Stimulated activated naive CD8-positive, alpha-beta T cell treated with anti-CD3 and anti-CD28 coated beads, Interleukin-15, amount 100 ng/mL, for 72 hours (primary cell): ENCODE measurements at regions not wholly inside any gene's neighbourhood (a gene's known extent, or its start where the extent isn't known, plus 50 kb on each side); places are given as distances from the start of the nearest gene placed in this dataset.
"Not testable (repeated sequence)": the region's sequence is repeated elsewhere in the genome, so short reads cannot be mapped to it uniquely, and the experiment has no call there.

Source experiments
- ATAC-seq: fragments of 150-1000 bp; cut with Tn5 transposase; 2 replicates; pipeline ENCODE4 v1.10.0; 2021; ENCODE audit warnings: mild to moderate bottlenecking, moderate library complexity
- DNase-seq, 2 donors: peaks; one replicate each; pipeline ENCODE4 v3.0.0; 2021 to 2022
- H3K27ac Mint-ChIP-seq, 2 donors: one replicate each; pipeline ENCODE4 v1.8.0; 2022; ENCODE audit warnings: mild to moderate bottlenecking in 2 of 2, mixed read lengths in 2 of 2, moderate library complexity in 2 of 2
- H3K27me3 Mint-ChIP-seq: one replicate; pipeline ENCODE4 v1.8.0; 2022; ENCODE audit warnings: mixed read lengths
- H3K4me1 Mint-ChIP-seq: one replicate; pipeline ENCODE4 v1.8.0; 2022; ENCODE audit warnings: mild to moderate bottlenecking, mixed read lengths
- H3K4me3 Mint-ChIP-seq, 2 donors: one replicate each; pipeline ENCODE4 v1.8.0; 2022; ENCODE audit warnings: mild to moderate bottlenecking in 2 of 2, mixed read lengths in 2 of 2, moderate library complexity in 1 of 2
- H3K9me3 Mint-ChIP-seq, 2 donors: one replicate each; pipeline ENCODE4 v1.8.0; 2022; ENCODE audit warnings: mixed read lengths in 2 of 2

DNA sequence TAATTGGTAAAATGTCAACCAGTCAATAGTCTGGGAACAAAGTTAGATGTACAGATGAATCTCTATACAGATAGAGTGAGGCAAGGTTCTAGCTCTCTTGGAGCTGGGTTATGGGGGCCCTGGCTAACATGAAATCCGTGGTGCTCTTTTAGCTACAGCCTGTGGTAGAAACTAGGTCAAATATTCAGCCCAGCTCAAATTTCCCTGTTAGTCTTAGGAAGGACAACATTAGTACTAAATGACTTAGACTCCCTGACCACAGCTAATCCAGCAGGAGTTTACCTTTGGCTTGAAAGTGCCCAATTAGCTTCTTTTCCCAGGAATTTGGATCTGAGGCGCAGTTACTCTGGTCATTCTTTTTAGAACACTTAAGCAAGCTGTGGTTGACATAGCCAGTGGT, 170.5 kb downstream of the DMRTA1 start:
- no peak for DNase-seq
- H3K4me1 Mint-ChIP-seq, result no peaks in the 10 kb centered on the region
- H3K9me3 Mint-ChIP-seq, result peaks cover 4 to 15% of the 10 kb centered on the region in 2 donors
- ATAC-seq, result no peak
- no peak overlapping the region for H3K27ac Mint-ChIP-seq
- no peak overlapping the region for H3K4me3 Mint-ChIP-seq
- H3K27me3 Mint-ChIP-seq, result no peaks in the 10 kb centered on the region

- no peak overlapping the region for H3K27ac Mint-ChIP-seq
- H3K4me1 Mint-ChIP-seq, result no peaks in the 10 kb centered on the region
- no peaks in the 10 kb centered on the region for H3K27me3 Mint-ChIP-seq
- peaks cover 0 to 8% of the 10 kb centered on the region in 2 donors for H3K9me3 Mint-ChIP-seq
- DNase-seq (no peak), ATAC-seq (no peak)
- no peak overlapping the region for H3K4me3 Mint-ChIP-seq
Measured at GRCh38 chr9:22622815-22623214, 176.2 kb downstream of the DMRTA1 start.

DNA sequence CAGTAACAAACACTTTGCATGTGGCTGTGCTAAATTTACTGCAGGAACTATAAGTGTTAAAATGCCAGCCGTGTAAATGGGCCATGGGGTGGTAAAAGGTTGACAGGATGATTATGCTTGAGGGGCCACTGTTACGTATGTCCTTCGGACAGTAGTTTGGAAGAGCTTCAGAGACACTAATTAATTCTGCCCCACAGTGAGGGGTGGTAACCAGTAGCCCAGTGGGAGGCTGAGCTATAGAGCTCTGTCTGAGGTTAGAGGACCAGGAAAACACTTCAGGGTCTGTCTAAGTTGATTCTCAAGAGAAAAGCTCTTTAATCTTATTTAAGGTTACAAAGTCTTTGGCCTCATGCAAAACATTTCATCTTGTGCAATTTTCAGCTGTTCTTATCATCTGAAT, 176.6 kb downstream of the DMRTA1 start:
- ATAC-seq (no peak), DNase-seq (no peak)
- Mint-ChIP-seq H3K27me3 (no peaks in the 10 kb centered on the region), H3K4me3 (no peak overlapping the region), H3K27ac (no peak overlapping the region), H3K9me3 (peaks cover 0 to 8% of the 10 kb centered on the region in 2 donors), H3K4me1 (no peaks in the 10 kb centered on the region)

GRCh38 chr9:22625540-22625939, 178.9 kb downstream of the DMRTA1 start:
- no peak for ATAC-seq
- Mint-ChIP-seq H3K27me3 (no peaks in the 10 kb centered on the region), H3K27ac (no peak overlapping the region), H3K4me3 (no peak overlapping the region), H3K9me3 (peaks cover 6 to 8% of the 10 kb centered on the region in 2 donors), H3K4me1 (no peaks in the 10 kb centered on the region)
- no peak for DNase-seq

DNA sequence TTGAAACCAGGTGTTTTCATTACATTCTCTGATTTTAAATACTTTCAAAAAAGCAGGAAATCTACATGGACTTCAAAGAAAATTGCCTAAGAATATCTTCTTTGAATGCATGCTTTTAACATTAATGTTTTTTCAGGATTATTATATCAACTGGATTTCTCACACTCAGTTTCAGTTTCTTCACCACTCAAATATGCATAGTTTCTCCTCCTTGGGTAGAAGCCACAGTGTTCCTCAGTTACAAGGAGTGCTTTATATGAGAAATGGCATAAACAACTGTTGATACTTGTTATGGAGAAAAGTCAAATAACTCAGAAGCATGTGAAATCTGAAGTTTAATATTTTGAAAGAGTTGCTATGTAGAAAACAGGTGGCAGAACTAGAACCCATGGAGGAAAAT, 196.9 kb downstream of the DMRTA1 start:
- Mint-ChIP-seq H3K27ac (no peak overlapping the region), H3K9me3 (no peaks in the 10 kb centered on the region), H3K4me3 (no peak overlapping the region), H3K4me1 (no peaks in the 10 kb centered on the region), H3K27me3 (no peaks in the 10 kb centered on the region)
- DNase-seq (no peak), ATAC-seq (no peak)

- Mint-ChIP-seq H3K27ac (no peak overlapping the region), H3K4me3 (no peak overlapping the region), H3K9me3 (no peaks in the 10 kb centered on the region), H3K27me3 (no peaks in the 10 kb centered on the region), H3K4me1 (no peaks in the 10 kb centered on the region)
- no peak for DNase-seq
- no peak for ATAC-seq
Measured at GRCh38 chr9:22645893-22646292, 199.3 kb downstream of the DMRTA1 start.

- Mint-ChIP-seq H3K4me3 (no peak overlapping the region), H3K4me1 (no peaks in the 10 kb centered on the region), H3K9me3 (peaks cover 0 to 4% of the 10 kb centered on the region in 2 donors), H3K27me3 (no peaks in the 10 kb centered on the region), H3K27ac (no peak overlapping the region)
- no peak for ATAC-seq
- DNase-seq, result no peak
Measured at GRCh38 chr9:22649384-22649783, 202.8 kb downstream of the DMRTA1 start.

DNA sequence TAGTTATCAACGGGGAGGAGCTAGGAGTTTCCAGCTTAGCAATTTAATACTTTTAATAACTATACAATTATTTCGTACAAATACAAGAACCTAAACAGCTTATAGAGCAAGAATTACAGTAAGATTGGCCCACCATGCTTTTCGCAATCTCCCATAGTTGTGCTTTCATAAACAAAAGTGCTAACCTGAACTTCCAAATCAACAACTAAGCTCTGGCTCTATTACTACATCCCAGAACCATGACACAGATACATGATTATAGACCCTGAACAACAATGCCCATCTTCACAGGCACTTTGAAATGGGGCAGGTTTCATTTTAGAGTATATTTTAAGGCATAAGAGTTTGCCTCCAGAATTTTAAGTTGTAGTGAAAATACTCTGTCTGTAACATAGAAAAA, 203.5 kb downstream of the DMRTA1 start:
- Mint-ChIP-seq H3K4me3 (no peak overlapping the region), H3K27ac (no peak overlapping the region), H3K9me3 (peaks cover 0 to 4% of the 10 kb centered on the region in 2 donors), H3K27me3 (no peaks in the 10 kb centered on the region), H3K4me1 (no peaks in the 10 kb centered on the region)
- no peak for ATAC-seq
- no peak for DNase-seq

- Mint-ChIP-seq H3K9me3 (peaks cover 0 to 4% of the 10 kb centered on the region in 2 donors), H3K4me3 (no peak overlapping the region), H3K27me3 (no peaks in the 10 kb centered on the region), H3K4me1 (no peaks in the 10 kb centered on the region), H3K27ac (no peak overlapping the region)
- ATAC-seq (no peak), DNase-seq (no peak)
Measured at GRCh38 chr9:22650946-22651345, 204.3 kb downstream of the DMRTA1 start.

GRCh38 chr9:22654833-22655232, 208.2 kb downstream of the DMRTA1 start:
- H3K4me3 Mint-ChIP-seq, result no peak overlapping the region
- ATAC-seq (no peak), DNase-seq (no peak)
- no peak overlapping the region for H3K27ac Mint-ChIP-seq
- H3K4me1 Mint-ChIP-seq, result no peaks in the 10 kb centered on the region
- no peaks in the 10 kb centered on the region for H3K27me3 Mint-ChIP-seq
- H3K9me3 Mint-ChIP-seq, result peaks cover 0 to 4% of the 10 kb centered on the region in 2 donors

DNA sequence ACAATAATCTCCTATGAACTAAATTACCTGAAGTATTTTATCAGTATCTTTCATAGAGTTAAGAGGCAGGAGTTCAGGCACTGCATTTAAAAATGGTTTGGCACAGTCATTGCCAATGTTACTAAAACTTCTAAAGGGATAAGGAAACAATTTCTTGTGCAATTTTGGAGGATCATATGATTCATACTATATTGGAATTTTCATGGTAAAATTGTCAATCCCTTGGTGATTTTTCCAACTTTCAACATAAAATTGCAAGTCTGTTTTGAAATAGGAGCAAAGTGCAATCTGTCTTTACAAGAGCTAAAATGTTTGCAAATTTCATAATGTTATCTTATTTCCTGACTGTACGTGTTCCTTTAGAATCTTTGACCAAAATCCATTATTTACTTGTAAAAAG, 211.1 kb downstream of the DMRTA1 start:
- no peak for ATAC-seq
- Mint-ChIP-seq H3K27ac (no peak overlapping the region), H3K27me3 (no peaks in the 10 kb centered on the region), H3K9me3 (no peaks in the 10 kb centered on the region), H3K4me1 (no peaks in the 10 kb centered on the region), H3K4me3 (no peak overlapping the region)
- DNase-seq, result no peak

DNA sequence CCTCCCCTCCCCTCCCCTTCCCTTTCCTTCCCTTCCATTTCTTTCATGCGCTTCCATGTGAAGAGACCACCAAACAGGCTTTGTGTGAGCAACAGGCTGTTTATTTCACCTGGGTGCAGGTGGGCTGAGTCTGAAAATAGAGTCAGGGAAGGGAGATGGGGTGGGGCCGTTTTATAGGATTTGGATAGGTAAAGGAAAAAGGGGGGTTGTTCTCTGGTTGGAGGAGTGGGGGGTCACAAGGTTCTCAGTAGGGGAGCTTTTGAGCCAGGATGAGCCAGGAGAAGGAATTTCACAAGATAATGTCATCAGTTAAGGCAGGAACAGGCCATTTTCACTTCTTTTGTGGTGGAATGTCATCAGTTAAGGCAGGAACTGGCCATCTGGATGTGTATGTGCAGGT, 211.9 kb downstream of the DMRTA1 start:
- not testable (repeated sequence) for H3K27ac Mint-ChIP-seq, H3K9me3 Mint-ChIP-seq, H3K4me3 Mint-ChIP-seq, H3K27me3 Mint-ChIP-seq, H3K4me1 Mint-ChIP-seq, ATAC-seq, DNase-seq

DNA sequence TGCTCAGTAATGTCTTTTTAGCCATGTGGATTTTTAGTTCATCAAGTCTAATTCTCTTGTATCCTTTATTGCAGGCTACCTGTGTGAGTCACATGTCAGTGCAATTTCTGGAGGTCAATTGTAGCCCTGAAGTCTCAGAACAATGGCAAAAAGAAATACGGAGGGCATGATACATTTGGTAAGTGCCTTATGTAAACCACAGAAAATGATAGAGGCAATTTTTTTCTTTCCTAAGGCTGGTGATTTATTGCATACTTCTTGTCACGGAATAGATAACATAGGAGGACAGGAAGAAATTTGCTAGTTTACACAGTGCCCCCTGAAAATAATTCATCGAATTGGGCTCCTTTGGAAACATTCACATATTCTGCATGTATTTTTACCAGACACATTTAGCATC, 235.9 kb downstream of the DMRTA1 start:
- H3K4me3 Mint-ChIP-seq, result no peak overlapping the region
- H3K4me1 Mint-ChIP-seq, result no peaks in the 10 kb centered on the region
- H3K27ac Mint-ChIP-seq, result no peak overlapping the region
- DNase-seq, result no peak
- ATAC-seq, result no peak
- no peaks in the 10 kb centered on the region for H3K9me3 Mint-ChIP-seq
- H3K27me3 Mint-ChIP-seq, result no peaks in the 10 kb centered on the region

GRCh38 chr9:22682961-22683699, 236.5 kb downstream of the DMRTA1 start:
- no peaks in the 10 kb centered on the region for H3K9me3 Mint-ChIP-seq
- no peaks in the 10 kb centered on the region for H3K4me1 Mint-ChIP-seq
- no peak overlapping the region for H3K4me3 Mint-ChIP-seq
- ATAC-seq (no peak), DNase-seq (no peak)
- no peaks in the 10 kb centered on the region for H3K27me3 Mint-ChIP-seq
- H3K27ac Mint-ChIP-seq, result no peak overlapping the region

- Mint-ChIP-seq H3K4me3 (no peak overlapping the region), H3K9me3 (no peaks in the 10 kb centered on the region), H3K4me1 (no peaks in the 10 kb centered on the region), H3K27me3 (no peaks in the 10 kb centered on the region), H3K27ac (no peak overlapping the region)
- DNase-seq, result no peak
- ATAC-seq, result no peak
Measured at GRCh38 chr9:22683700-22684075, 237.1 kb downstream of the DMRTA1 start.

DNA sequence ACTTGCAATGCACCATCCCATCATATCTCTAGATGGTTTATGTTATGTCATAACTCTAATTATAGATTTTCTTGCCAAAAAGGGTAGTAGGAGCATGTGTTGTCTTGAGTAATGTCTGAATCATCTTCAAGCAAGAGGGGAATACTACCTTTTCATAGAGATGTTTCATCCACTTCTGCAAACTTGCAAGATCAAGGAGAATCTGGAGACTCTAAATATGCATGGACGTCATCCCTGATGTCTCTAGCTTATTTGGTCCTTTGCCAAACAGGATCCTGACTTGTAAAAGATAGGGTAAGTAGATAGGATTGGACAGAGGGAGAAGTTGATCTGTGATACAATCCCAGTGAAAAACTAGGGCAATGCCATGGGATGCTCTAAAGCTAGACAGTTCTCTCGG, 246.5 kb downstream of the DMRTA1 start:
- no peak overlapping the region for H3K4me3 Mint-ChIP-seq
- no peaks in the 10 kb centered on the region for H3K4me1 Mint-ChIP-seq
- H3K27ac Mint-ChIP-seq, result no peak overlapping the region
- peaks cover 10 to 19% of the 10 kb centered on the region in 2 donors for H3K9me3 Mint-ChIP-seq
- no peak for DNase-seq
- no peaks in the 10 kb centered on the region for H3K27me3 Mint-ChIP-seq
- ATAC-seq, result no peak

DNA sequence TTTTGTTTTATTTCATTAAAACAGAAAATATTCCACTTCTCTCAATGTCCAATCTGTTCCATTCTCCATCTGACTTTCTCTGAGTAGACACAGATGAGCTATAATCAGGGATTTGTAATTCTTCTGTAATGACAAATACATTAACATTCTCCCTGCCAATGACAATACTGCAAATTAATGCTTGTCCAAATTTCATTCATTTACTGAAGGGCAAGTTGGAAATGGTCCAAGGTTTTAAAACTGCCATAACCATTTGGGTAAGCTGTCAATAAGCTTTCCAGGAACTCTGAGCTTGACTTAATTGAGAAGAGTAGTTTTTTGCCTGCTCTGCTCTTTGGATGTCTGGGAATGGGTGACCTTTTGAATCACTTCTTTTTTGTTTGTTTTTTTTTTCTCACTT, 253.5 kb downstream of the DMRTA1 start:
- no peak overlapping the region for H3K27ac Mint-ChIP-seq

More for the DNA sequence above, 253.5 kb downstream of the DMRTA1 start:
- ATAC-seq, result no peak
- peaks cover 8 to 9% of the 10 kb centered on the region in 2 donors for H3K9me3 Mint-ChIP-seq
- H3K4me3 Mint-ChIP-seq, result no peak overlapping the region
- no peaks in the 10 kb centered on the region for H3K27me3 Mint-ChIP-seq
- H3K4me1 Mint-ChIP-seq, result no peaks in the 10 kb centered on the region
- no peak for DNase-seq
